ENCODE measurements at regions not wholly inside any gene's neighbourhood (a gene's known extent, or its start where the extent isn't known, plus 50 kb on each side); places are given as distances from the start of the nearest gene placed in this dataset.

- no peak overlapping the region for H2BK120ac ChIP-seq (replicated peaks; ENCODE audit: low read depth, low read length)
- H2AK5ac ChIP-seq (ENCODE audit: low read depth, low read length), result no peak overlapping the region
- no peak overlapping the region for H4K91ac ChIP-seq (replicated peaks; ENCODE audit: insufficient read length, low read length)
- no peak overlapping the region for H4K5ac ChIP-seq (ENCODE audit: insufficient read length, low read depth, low read length)
- H3K79me2 ChIP-seq (ENCODE audit: control insufficient read depth in 1 of 2, insufficient read depth in 2 of 2, low read length in 2 of 2), result peaks cover 0 to 3% of the 10 kb centered on the region in 2 experiments; a peak in 1 of 4 replicates
- no peak overlapping the region for H2BK5ac ChIP-seq (ENCODE audit: low read depth, low read length)
- H3K56ac ChIP-seq (replicated peaks; ENCODE audit: insufficient read length, low read depth, low read length), result no peak overlapping the region
- no peak overlapping the region for H3K4ac ChIP-seq (replicated peaks; ENCODE audit: insufficient read length, low read depth, low read length)
- no peak overlapping the region for H3K4me3 ChIP-seq (ENCODE audit: extremely low read depth in 1 of 4, insufficient read depth in 2 of 4, low read depth in 3 of 4, low read length in 4 of 4)
- no peak overlapping the region for H3K14ac ChIP-seq (ENCODE audit: insufficient read length)
- no peaks in the 10 kb centered on the region for H3K36me3 ChIP-seq (ENCODE audit: control insufficient read depth in 2 of 4, insufficient read depth in 4 of 4, low read length in 3 of 4)
- H4K8ac ChIP-seq (ENCODE audit: extremely low read depth, insufficient read depth, low read length), result no peak overlapping the region
- no peak overlapping the region for H3K18ac ChIP-seq (ENCODE audit: extremely low read depth, low read length)
- H3K9me3 ChIP-seq (ENCODE audit: insufficient read depth in 2 of 2, low read depth in 1 of 2, low read length in 1 of 2), result peaks cover 3 to 7% of the 10 kb centered on the region in 2 experiments; a peak in 2 of 4 replicates
- 85% methylated on average over 1 of the region's 1 CpG; no CpG with 5 or more reads in 1 of the 2 experiments for WGBS, 2 experiments (ENCODE audit: extremely low coverage in 1 of 2, insufficient coverage in 1 of 2, insufficient read length in 1 of 2, insufficient replicate concordance in 2 of 2, low coverage in 1 of 2, low lambda C conversion rate in 2 of 2, missing lambda C conversion rate in 1 of 2)
- no peak for TF ChIP-seq JUND (IDR thresholded peaks at IDR 0.05; ENCODE audit: low read length)
- TF ChIP-seq POLR2A (IDR thresholded peaks at IDR 0.05; ENCODE audit: control extremely low read depth in 1 of 2, low read depth in 2 of 2, low read length in 2 of 2), result no peak
- TF ChIP-seq E2F6 (IDR thresholded peaks at IDR 0.05), result no peak
- no peak for TF ChIP-seq CEBPB (IDR thresholded peaks at IDR 0.05; ENCODE audit: low read depth, low read length)
- no peak for TF ChIP-seq NANOG (IDR thresholded peaks at IDR 0.05; ENCODE audit: insufficient read depth, low read depth, low read length, poor library complexity, severe bottlenecking)
- TF ChIP-seq HDAC6 (IDR thresholded peaks at IDR 0.05; ENCODE audit: low read depth, low read length), result no peak
- no peak for TF ChIP-seq TCF12 (IDR thresholded peaks at IDR 0.05; ENCODE audit: low read depth, low read length)
- ChIA-PET CTCF (ENCODE audit: partially characterized antibody) (interaction anchor here (0.7 to 5.3 kb wide), 9 partner anchors 10 to 98 kb away, joined by 3 to 49 read pairs (median 8); no protein-coding TSS in a partner anchor), POLR2A (ENCODE audit: partially characterized antibody) (interaction anchor here (0.7 to 1.2 kb wide), 2 partner anchors 50 to 514 kb away, joined by 3 read pairs; no protein-coding TSS in a partner anchor)
- no peak overlapping the region for H2BK20ac ChIP-seq (ENCODE audit: low read length)
- DNase-seq (ENCODE audit: low read depth in 1 of 2, low spot score in 2 of 2) (no peak), FAIRE-seq (no peak)
- H2BK12ac ChIP-seq (ENCODE audit: low read depth, low read length), result no peak overlapping the region
- no peaks in the 10 kb centered on the region for H3K79me1 ChIP-seq (ENCODE audit: low read depth, low read length)
- no peak overlapping the region for H3K23ac ChIP-seq (ENCODE audit: insufficient read length)
- H2BK15ac ChIP-seq (ENCODE audit: low read length), result no peak overlapping the region
- peaks cover 2 to 14% of the 10 kb centered on the region in 2 experiments for H4K20me1 ChIP-seq (replicated peaks in 1 of 2; ENCODE audit: control insufficient read depth in 1 of 2, insufficient read depth in 2 of 2, low read length in 2 of 2)
- H3K4me2 ChIP-seq (ENCODE audit: insufficient read depth in 1 of 2, low read depth in 2 of 2, low read length in 2 of 2), result no peak overlapping the region
- no peak overlapping the region for H3K27ac ChIP-seq (ENCODE audit: low read depth, low read length)
- peaks cover 15% of the 10 kb centered on the region for H3K23me2 ChIP-seq (ENCODE audit: low read depth, low read length)
- H3K27me3 ChIP-seq (replicated peaks in 1 of 4; ENCODE audit: control insufficient read depth in 3 of 4, extremely low read depth in 1 of 4, insufficient read depth in 3 of 4, low read length in 3 of 4), result peaks cover 0 to 19% (median 13%) of the 10 kb centered on the region in 4 experiments; a peak in 6 of 7 replicates
- H2AFZ ChIP-seq (ENCODE audit: low read length), result no peak overlapping the region
- no peak overlapping the region for H3K9ac ChIP-seq (replicated peaks in 1 of 4; ENCODE audit: extremely low read depth in 1 of 4, low read depth in 3 of 4, low read length in 3 of 4)
- peaks cover 3 to 14% (median 5%) of the 10 kb centered on the region in 4 experiments; a peak in 6 of 7 replicates for H3K4me1 ChIP-seq (replicated peaks in 1 of 4; ENCODE audit: control insufficient read depth in 3 of 4, insufficient read depth in 4 of 4, low read length in 3 of 4)
Observed at GRCh38 chr9:121596515-121596914, 54.9 kb upstream of the DAB2IP start.
